ENCODE measurements at regions not wholly inside any gene's neighbourhood (a gene's known extent, or its start where the extent isn't known, plus 50 kb on each side); places are given as distances from the start of the nearest gene placed in this dataset.

DNA sequence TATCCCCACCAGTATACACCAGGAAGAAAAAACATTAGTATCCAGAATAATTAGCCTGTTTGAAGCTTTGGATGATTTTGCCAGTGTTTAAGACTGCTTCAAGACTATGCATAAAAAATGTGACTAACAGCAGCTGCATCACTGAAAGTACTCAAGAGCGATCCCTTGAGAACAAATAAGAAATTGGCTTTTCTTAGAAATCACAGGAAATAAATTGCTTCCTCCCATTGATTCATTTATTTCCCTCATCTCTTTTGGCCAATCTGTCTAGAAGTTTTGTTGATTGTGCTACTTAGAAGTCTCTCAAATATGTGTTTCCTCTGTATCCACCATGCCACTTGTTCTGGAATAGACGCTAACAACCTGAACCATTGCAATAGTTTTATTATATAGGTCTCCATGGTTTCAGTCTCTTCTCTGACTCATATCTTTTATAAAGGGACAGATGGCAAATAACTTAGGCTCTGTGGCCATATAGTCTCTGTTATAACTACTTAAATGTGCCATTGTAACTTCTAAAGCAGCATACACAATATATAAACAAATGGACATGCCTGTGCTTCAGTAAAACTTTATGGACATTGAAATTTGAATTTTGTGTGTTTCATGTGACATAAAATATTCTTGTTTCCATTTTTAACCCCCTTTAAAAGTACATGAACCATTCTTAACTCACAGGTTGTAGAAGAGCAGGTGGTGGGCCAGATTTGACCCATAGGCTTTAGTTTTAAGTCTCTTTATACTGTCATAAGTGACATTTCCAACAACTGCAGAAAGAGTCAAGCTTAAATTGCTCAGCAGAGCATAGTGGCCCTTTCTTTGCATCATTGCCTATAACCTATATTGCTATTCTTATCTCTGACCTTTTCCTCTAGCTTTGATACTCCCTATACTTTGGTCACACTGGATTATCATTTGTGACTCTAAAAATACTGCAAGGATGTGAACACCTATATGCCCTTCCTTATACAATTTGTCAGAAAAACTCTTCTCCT is 123.9 kb downstream of the MC4R start:
- TF ChIP-seq, protein P1, sequence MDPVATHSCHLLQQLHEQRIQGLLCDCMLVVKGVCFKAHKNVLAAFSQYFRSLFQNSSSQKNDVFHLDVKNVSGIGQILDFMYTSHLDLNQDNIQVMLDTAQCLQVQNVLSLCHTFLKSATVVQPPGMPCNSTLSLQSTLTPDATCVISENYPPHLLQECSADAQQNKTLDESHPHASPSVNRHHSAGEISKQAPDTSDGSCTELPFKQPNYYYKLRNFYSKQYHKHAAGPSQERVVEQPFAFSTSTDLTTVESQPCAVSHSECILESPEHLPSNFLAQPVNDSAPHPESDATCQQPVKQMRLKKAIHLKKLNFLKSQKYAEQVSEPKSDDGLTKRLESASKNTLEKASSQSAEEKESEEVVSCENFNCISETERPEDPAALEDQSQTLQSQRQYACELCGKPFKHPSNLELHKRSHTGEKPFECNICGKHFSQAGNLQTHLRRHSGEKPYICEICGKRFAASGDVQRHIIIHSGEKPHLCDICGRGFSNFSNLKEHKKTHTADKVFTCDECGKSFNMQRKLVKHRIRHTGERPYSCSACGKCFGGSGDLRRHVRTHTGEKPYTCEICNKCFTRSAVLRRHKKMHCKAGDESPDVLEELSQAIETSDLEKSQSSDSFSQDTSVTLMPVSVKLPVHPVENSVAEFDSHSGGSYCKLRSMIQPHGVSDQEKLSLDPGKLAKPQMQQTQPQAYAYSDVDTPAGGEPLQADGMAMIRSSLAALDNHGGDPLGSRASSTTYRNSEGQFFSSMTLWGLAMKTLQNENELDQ (tag by site-specific recombination; IDR thresholded peaks at IDR 0.05; ENCODE audit: low read depth): no peak
- TF ChIP-seq ZNF174 (tag by site-specific recombination; IDR thresholded peaks at IDR 0.05): no peak
- CTCF ChIA-PET: interaction anchor here (0.6 kb wide), 1 partner anchor 255 kb away, joined by 3 read pairs; no protein-coding TSS in a partner anchor
- no peak overlapping the region for H3K27ac ChIP-seq (ENCODE audit: extremely low read depth, low read depth, low read length)
- POLR2A ChIA-PET: no interaction called here
- no peaks in the 10 kb centered on the region for H3K9me3 ChIP-seq (ENCODE audit: control insufficient read depth, insufficient read depth, low read depth, low read length)
- H3K4me3 ChIP-seq (ENCODE audit: low read depth, low read length): no peak overlapping the region
- no peaks in the 10 kb centered on the region for H3K4me1 ChIP-seq (ENCODE audit: control insufficient read depth, insufficient read depth, low read length)
- H3K36me3 ChIP-seq (ENCODE audit: control insufficient read depth in 2 of 2, insufficient read depth in 1 of 2, low read length in 2 of 2): no peaks in the 10 kb centered on the region

DNA sequence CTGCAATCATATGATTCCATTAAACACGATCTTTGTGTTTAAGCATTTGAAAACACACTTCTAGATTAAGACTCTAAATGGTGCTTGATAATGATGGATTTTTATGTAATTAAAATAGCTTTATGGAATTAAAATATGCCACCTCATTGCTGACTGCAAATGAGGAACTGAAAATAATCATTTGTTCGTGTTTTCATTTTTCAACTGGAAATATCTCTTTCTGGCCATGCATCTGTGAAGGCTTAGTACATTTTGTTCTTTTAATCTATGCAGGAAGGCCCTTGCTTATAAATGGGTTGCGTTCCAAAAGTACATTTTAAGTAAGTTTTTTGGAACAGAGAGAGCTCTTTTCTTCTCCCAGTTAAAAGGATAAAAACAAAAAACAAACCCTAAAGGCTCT is 125.5 kb downstream of the MC4R start:
- CTCF ChIA-PET: no interaction called here
- H3K4me3 ChIP-seq (ENCODE audit: low read depth, low read length): no peak overlapping the region

DNA sequence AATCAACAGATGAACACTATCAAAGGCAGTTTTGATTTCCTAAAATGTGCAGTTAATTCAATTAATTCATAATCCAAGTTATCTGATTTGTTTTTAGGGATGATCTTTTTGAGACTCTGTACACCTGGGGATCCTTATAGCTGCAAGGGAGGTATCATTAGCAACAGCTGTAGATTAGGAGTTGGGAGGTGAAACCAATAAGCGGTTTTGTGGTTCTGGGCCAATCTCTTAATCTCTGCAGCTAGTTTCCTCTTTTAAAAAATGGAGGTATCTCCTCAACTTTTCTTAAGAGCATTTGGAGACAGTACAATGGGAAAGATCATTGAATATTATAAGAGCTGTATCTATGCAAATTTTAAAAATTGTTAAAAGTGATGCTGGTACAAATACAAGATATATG is 126.0 kb downstream of the MC4R start:
- H3K4me1 ChIP-seq (ENCODE audit: control insufficient read depth, insufficient read depth, low read length): no peaks in the 10 kb centered on the region
- H3K27ac ChIP-seq (ENCODE audit: extremely low read depth, low read depth, low read length): no peak overlapping the region
- no peaks in the 10 kb centered on the region for H3K36me3 ChIP-seq (ENCODE audit: control insufficient read depth in 2 of 2, insufficient read depth in 1 of 2, low read length in 2 of 2)
- no peak overlapping the region for H3K4me3 ChIP-seq (ENCODE audit: low read depth, low read length)
- CTCF ChIA-PET: no interaction called here
- POLR2A ChIA-PET: no interaction called here
- H3K9me3 ChIP-seq (ENCODE audit: control insufficient read depth, insufficient read depth, low read depth, low read length): no peaks in the 10 kb centered on the region
- no peak for TF ChIP-seq ZNF324 (tag by site-specific recombination; IDR thresholded peaks at IDR 0.05)
- TF ChIP-seq, protein P2, sequence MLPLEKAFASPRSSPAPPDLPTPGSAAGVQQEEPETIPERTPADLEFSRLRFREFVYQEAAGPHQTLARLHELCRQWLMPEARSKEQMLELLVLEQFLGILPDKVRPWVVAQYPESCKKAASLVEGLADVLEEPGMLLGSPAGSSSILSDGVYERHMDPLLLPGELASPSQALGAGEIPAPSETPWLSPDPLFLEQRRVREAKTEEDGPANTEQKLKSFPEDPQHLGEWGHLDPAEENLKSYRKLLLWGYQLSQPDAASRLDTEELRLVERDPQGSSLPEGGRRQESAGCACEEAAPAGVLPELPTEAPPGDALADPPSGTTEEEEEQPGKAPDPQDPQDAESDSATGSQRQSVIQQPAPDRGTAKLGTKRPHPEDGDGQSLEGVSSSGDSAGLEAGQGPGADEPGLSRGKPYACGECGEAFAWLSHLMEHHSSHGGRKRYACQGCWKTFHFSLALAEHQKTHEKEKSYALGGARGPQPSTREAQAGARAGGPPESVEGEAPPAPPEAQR (tag by site-specific recombination; IDR thresholded peaks at IDR 0.05): no peak
- TF ChIP-seq SP3 (tag by site-specific recombination; IDR thresholded peaks at IDR 0.05): no peak
- TF ChIP-seq ZNF239 (tag by site-specific recombination; IDR thresholded peaks at IDR 0.05): no peak
- TF ChIP-seq ZFP3 (tag by site-specific recombination; IDR thresholded peaks at IDR 0.05; ENCODE audit: low read depth): no peak
- TF ChIP-seq ZBTB20 (tag by site-specific recombination; IDR thresholded peaks at IDR 0.05): no peak
- TF ChIP-seq, protein P3, sequence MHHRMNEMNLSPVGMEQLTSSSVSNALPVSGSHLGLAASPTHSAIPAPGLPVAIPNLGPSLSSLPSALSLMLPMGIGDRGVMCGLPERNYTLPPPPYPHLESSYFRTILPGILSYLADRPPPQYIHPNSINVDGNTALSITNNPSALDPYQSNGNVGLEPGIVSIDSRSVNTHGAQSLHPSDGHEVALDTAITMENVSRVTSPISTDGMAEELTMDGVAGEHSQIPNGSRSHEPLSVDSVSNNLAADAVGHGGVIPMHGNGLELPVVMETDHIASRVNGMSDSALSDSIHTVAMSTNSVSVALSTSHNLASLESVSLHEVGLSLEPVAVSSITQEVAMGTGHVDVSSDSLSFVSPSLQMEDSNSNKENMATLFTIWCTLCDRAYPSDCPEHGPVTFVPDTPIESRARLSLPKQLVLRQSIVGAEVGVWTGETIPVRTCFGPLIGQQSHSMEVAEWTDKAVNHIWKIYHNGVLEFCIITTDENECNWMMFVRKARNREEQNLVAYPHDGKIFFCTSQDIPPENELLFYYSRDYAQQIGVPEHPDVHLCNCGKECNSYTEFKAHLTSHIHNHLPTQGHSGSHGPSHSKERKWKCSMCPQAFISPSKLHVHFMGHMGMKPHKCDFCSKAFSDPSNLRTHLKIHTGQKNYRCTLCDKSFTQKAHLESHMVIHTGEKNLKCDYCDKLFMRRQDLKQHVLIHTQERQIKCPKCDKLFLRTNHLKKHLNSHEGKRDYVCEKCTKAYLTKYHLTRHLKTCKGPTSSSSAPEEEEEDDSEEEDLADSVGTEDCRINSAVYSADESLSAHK (tag by site-specific recombination; IDR thresholded peaks at IDR 0.05): no peak
- TF ChIP-seq ZXDB (tag by site-specific recombination; IDR thresholded peaks at IDR 0.05): no peak
- TF ChIP-seq ZNF214 (tag by site-specific recombination; IDR thresholded peaks at IDR 0.05; ENCODE audit: borderline replicate concordance): no peak
- TF ChIP-seq ZBTB17 (tag by site-specific recombination; IDR thresholded peaks at IDR 0.05): no peak
- TF ChIP-seq ZNF311 (tag by site-specific recombination; IDR thresholded peaks at IDR 0.05; ENCODE audit: borderline replicate concordance): no peak
- no peak for TF ChIP-seq ZNF16 (tag by site-specific recombination; IDR thresholded peaks at IDR 0.05; ENCODE audit: low read depth)
- TF ChIP-seq HOXD13 (CRISPR knock-in tag; IDR thresholded peaks at IDR 0.05; ENCODE audit: borderline replicate concordance): no peak
- TF ChIP-seq, protein P1 (tag by site-specific recombination; IDR thresholded peaks at IDR 0.05; ENCODE audit: low read depth): no peak
- no peak for TF ChIP-seq ZNF776 (tag by site-specific recombination; IDR thresholded peaks at IDR 0.05; ENCODE audit: borderline replicate concordance)

More for the DNA sequence above, 125.5 kb downstream of the MC4R start:
- no peak overlapping the region for H3K27ac ChIP-seq (ENCODE audit: extremely low read depth, low read depth, low read length)
- H3K36me3 ChIP-seq (ENCODE audit: control insufficient read depth in 2 of 2, insufficient read depth in 1 of 2, low read length in 2 of 2): no peaks in the 10 kb centered on the region
- POLR2A ChIA-PET: no interaction called here
- TF ChIP-seq MZF1 (tag by site-specific recombination; IDR thresholded peaks at IDR 0.05; ENCODE audit: borderline replicate concordance) (no peak), BCL11B (tag by site-specific recombination; IDR thresholded peaks at IDR 0.05; ENCODE audit: low read depth) (no peak)
- TF ChIP-seq, protein P4, sequence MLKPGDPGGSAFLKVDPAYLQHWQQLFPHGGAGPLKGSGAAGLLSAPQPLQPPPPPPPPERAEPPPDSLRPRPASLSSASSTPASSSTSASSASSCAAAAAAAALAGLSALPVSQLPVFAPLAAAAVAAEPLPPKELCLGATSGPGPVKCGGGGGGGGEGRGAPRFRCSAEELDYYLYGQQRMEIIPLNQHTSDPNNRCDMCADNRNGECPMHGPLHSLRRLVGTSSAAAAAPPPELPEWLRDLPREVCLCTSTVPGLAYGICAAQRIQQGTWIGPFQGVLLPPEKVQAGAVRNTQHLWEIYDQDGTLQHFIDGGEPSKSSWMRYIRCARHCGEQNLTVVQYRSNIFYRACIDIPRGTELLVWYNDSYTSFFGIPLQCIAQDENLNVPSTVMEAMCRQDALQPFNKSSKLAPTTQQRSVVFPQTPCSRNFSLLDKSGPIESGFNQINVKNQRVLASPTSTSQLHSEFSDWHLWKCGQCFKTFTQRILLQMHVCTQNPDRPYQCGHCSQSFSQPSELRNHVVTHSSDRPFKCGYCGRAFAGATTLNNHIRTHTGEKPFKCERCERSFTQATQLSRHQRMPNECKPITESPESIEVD (tag by site-specific recombination; IDR thresholded peaks at IDR 0.05): no peak
- no peaks in the 10 kb centered on the region for H3K9me3 ChIP-seq (ENCODE audit: control insufficient read depth, insufficient read depth, low read depth, low read length)
- no peaks in the 10 kb centered on the region for H3K4me1 ChIP-seq (ENCODE audit: control insufficient read depth, insufficient read depth, low read length)

All from HEK293 (cell line).